Fibroblast of lung (primary cell): ENCODE measurements at regions not wholly inside any gene's neighbourhood (a gene's known extent, or its start where the extent isn't known, plus 50 kb on each side); places are given as distances from the start of the nearest gene placed in this dataset.

ENCODE experiments used
- DNase-seq, 2 donors: peaks; one replicate each; pipeline versions ENCODE4 v3.0.0 to v3.0.0-alpha.2; 2010; ENCODE audit warnings: low read depth in 2 of 2
- H2AFZ ChIP-seq: 2 replicates; pipeline ENCODE4 v1.5.1; 2012; ENCODE audit warnings: low read length, control low read depth, inconsistent platforms
- H3K27ac ChIP-seq: 2 replicates; pipeline ENCODE4 v1.5.1; 2011; ENCODE audit warnings: low read length, control low read depth; ENCODE audit not compliant: insufficient read depth
- H3K27me3 ChIP-seq: 2 replicates; pipeline ENCODE4 v1.5.1; 2011; ENCODE audit warnings: mild to moderate bottlenecking, low read length; ENCODE audit not compliant: control insufficient read depth, insufficient read depth
- H3K36me3 ChIP-seq: 2 replicates; pipeline ENCODE4 v1.5.1; 2011; ENCODE audit warnings: low read length; ENCODE audit not compliant: control insufficient read depth, insufficient read depth
- H3K4me1 ChIP-seq: 2 replicates; pipeline ENCODE4 v1.5.1; 2011; ENCODE audit warnings: low read length; ENCODE audit not compliant: control insufficient read depth, insufficient read depth; ENCODE audit errors: extremely low read depth
- H3K4me2 ChIP-seq: 2 replicates; pipeline ENCODE4 v1.5.1; 2011; ENCODE audit warnings: low read length, control low read depth; ENCODE audit not compliant: insufficient read depth; ENCODE audit errors: extremely low read depth
- H3K4me3 ChIP-seq, 4 experiments: fragments of 200-600 bp in 1 of 4; sonication (generic) in 1 of 4; replicated peaks in 1 of 4; 2 replicates each; pipeline ENCODE4 v1.5.1; 2011 to 2016; ENCODE audit warnings: low read length in 4 of 4, low read depth in 3 of 4, mild to moderate bottlenecking in 3 of 4, control low read depth in 2 of 4, inconsistent platforms in 1 of 4, mixed read lengths in 1 of 4; ENCODE audit not compliant: insufficient read depth in 1 of 4; ENCODE audit errors: control extremely low read depth in 1 of 4
- H3K79me2 ChIP-seq: 2 replicates; pipeline ENCODE4 v1.5.1; 2012; ENCODE audit warnings: mild to moderate bottlenecking, low read length, inconsistent platforms; ENCODE audit not compliant: control insufficient read depth, insufficient read depth
- H3K9ac ChIP-seq: 2 replicates; pipeline ENCODE4 v1.5.1; 2011; ENCODE audit warnings: mild to moderate bottlenecking, low read length, control low read depth; ENCODE audit not compliant: insufficient read depth
- H3K9me3 ChIP-seq: 2 replicates; pipeline ENCODE4 v1.5.1; 2012; ENCODE audit warnings: low read depth, low read length; ENCODE audit not compliant: control insufficient read depth, insufficient read depth
- H4K20me1 ChIP-seq: 2 replicates; pipeline ENCODE4 v1.5.1; 2011; ENCODE audit warnings: low read length; ENCODE audit not compliant: control insufficient read depth, insufficient read depth; ENCODE audit errors: extremely low read depth
- CTCF ChIP-seq, 2 donors: IDR thresholded peaks in 1 of 2; conservative IDR thresholded peaks in 1 of 2; 1 replicate in 1 of 2; 2 replicates in 1 of 2; pipeline ENCODE4 v1.5.1; 2011 to 2012; ENCODE audit warnings: low read length in 2 of 2, control low read depth in 1 of 2, inconsistent platforms in 1 of 2, low read depth in 1 of 2, mild to moderate bottlenecking in 1 of 2
- EZH2 ChIP-seq: IDR thresholded peaks from 2 replicates; pipeline ENCODE4 v1.5.1; 2012; ENCODE audit warnings: low read length, control low read depth, mild to moderate bottlenecking; ENCODE audit errors: missing control alignments

DNA sequence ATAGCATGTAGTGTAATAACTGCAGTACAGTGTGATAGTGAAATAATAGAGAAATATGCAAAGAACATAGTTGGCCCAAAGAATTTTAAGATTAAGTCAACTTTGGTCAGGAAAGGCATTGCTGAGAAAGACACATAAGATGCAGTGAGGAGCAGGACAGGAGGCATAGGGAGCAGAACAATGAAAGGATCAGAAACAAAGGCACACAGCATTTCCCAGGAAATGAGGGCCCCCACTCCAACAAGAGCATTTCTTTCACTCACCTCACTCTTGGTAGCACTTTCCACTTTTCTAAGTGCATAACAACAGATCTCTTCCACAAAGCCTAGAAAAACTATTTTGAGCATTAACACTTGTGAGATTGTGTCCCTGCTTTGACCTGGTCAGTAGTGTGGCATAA is 238.4 kb upstream of the FAT3 start:
- Histone ChIP-seq H3K4me1 (peaks cover 4% of the 10 kb centered on the region), H3K36me3 (no peaks in the 10 kb centered on the region), H3K4me3 (no peak overlapping the region), H3K27me3 (no peaks in the 10 kb centered on the region), H3K79me2 (no peaks in the 10 kb centered on the region), H3K9me3 (no peaks in the 10 kb centered on the region), H3K4me2 (no peak overlapping the region), H2AFZ (no peak overlapping the region), H3K27ac (no peak overlapping the region), H4K20me1 (no peaks in the 10 kb centered on the region), H3K9ac (no peak overlapping the region)
- no peak for DNase-seq
- TF ChIP-seq CTCF (conservative IDR thresholded peaks at IDR 0.05 in 1 of 2, IDR thresholded peaks at IDR 0.05 in 1 of 2; ENCODE audit: low read depth in 1 of 2, low read length in 2 of 2) (no peak), EZH2 (no peak)

DNA sequence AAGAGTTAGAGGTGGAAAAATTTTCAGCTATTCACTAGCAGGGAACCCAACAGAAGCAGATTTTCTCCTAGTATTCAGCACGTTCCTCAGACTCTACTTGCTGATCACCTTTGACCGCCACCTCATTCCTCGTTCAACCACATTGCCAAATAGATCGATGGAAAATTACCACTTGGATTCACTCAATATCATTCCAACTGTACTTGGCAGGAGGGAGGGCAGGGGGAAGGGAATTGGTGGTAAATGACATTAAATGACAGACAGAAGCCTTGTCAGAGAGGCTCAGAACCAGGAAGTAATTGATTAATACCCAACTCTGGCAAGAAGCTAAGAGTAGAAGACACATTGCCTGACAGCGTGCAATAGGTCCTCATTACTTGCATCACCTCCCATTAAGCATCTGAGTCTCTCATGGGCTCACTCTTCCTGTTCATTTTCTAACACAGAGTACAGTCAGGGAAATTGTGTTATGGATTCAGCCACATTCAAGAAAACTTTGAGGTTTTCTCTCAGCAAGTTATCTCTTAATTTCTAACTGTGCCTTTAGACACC is 240.5 kb upstream of the FAT3 start:
- no peaks in the 10 kb centered on the region for H3K9me3 ChIP-seq
- TF ChIP-seq CTCF (conservative IDR thresholded peaks at IDR 0.05 in 1 of 2, IDR thresholded peaks at IDR 0.05 in 1 of 2; ENCODE audit: low read depth in 1 of 2, low read length in 2 of 2), result no peak
- no peak for TF ChIP-seq EZH2
- DNase-seq, result peak; percentile 15 to 30
- no peaks in the 10 kb centered on the region for H3K36me3 ChIP-seq
- H3K4me2 ChIP-seq, result no peak overlapping the region
- no peak overlapping the region for H3K27ac ChIP-seq
- no peak overlapping the region for H2AFZ ChIP-seq
- H4K20me1 ChIP-seq, result no peaks in the 10 kb centered on the region
- H3K4me1 ChIP-seq, result peaks cover 4% of the 10 kb centered on the region
- no peak overlapping the region for H3K4me3 ChIP-seq
- H3K79me2 ChIP-seq, result no peaks in the 10 kb centered on the region
- H3K9ac ChIP-seq, result no peak overlapping the region
- no peaks in the 10 kb centered on the region for H3K27me3 ChIP-seq

DNA sequence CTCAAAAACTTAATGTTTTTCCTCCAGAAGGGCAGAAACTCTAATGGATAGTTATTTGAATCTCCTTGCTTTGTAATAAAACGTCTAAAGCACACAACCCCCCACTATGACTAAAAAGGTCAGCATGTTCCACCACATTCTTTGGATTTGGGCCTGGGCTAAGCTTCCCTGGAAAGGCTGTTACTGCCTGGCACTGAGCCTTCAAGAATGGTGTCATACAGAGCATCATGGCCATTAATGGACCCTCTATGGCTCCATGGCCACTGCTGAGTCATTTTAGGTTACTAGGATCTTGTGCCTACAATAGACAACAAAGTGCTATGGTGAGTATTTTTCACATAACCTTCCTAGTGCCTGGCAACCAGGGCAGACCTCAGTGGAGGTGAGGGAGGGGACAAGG is 242.6 kb upstream of the FAT3 start:
- H3K4me2 ChIP-seq, result peak overlapping the region; percentile 4
- no peak overlapping the region for H2AFZ ChIP-seq
- no peaks in the 10 kb centered on the region for H4K20me1 ChIP-seq
- H3K9ac ChIP-seq, result no peak overlapping the region
- H3K79me2 ChIP-seq, result no peaks in the 10 kb centered on the region
- no peaks in the 10 kb centered on the region for H3K9me3 ChIP-seq
- H3K36me3 ChIP-seq, result no peaks in the 10 kb centered on the region
- DNase-seq, result peak; percentile 98 to 99
- no peak for TF ChIP-seq CTCF (conservative IDR thresholded peaks at IDR 0.05 in 1 of 2, IDR thresholded peaks at IDR 0.05 in 1 of 2; ENCODE audit: low read depth in 1 of 2, low read length in 2 of 2)
- H3K4me1 ChIP-seq, result peaks cover 4% of the 10 kb centered on the region
- no peaks in the 10 kb centered on the region for H3K27me3 ChIP-seq
- H3K27ac ChIP-seq, result peak overlapping the region; percentile 86
- no peak overlapping the region for H3K4me3 ChIP-seq
